CD4-positive, alpha-beta T cell (primary cell): ENCODE measurements at regions not wholly inside any gene's neighbourhood (a gene's known extent, or its start where the extent isn't known, plus 50 kb on each side); places are given as distances from the start of the nearest gene placed in this dataset.

ENCODE experiments used
- ATAC-seq: fragments of 200-7000 bp; cut with Tn5 transposase; one replicate; pipeline ENCODE4 v1.10.0; 2022; ENCODE audit warnings: mild to moderate bottlenecking; ENCODE audit not compliant: poor library complexity
- CTCF ChIA-PET: fragments of 350-600 bp; sonication (Branson Sonifier 250); formaldehyde crosslinking; loops from one replicate; lab custom pipeline; 2021; ENCODE audit warnings: antibody characterized with exemption, inconsistent platforms; lab: Charles Lee
- POLR2A ChIA-PET: fragments of 350-600 bp; sonication (Branson Sonifier 250); formaldehyde crosslinking; loops from one replicate; lab custom pipeline; 2021; ENCODE audit warnings: antibody characterized with exemption, inconsistent platforms; lab: Charles Lee
- DNase-seq, 14 experiments: peaks; one replicate each; pipeline ENCODE4 v3.0.0-alpha.2; 2013 to 2020; ENCODE audit warnings: mixed read lengths in 2 of 14
- H3K27ac ChIP-seq, 2 donors: one replicate each; pipeline versions ENCODE4 v1.5.1 to v1.7.0; 2013; ENCODE audit warnings: low read length in 2 of 2, low read depth in 1 of 2, mild to moderate bottlenecking in 1 of 2
- H3K27me3 ChIP-seq, 2 experiments: 1 replicate in 1 of 2; 2 replicates in 1 of 2; pipeline versions ENCODE4 v1.6.1 to v1.7.0; 2013; ENCODE audit warnings: low read length in 2 of 2, control low read depth in 1 of 2, mild to moderate bottlenecking in 1 of 2, moderate library complexity in 1 of 2; ENCODE audit not compliant: insufficient read depth in 2 of 2, control insufficient read depth in 1 of 2
- H3K36me3 ChIP-seq: one replicate; pipeline ENCODE4 v1.6.1; 2013; ENCODE audit warnings: low read length, control low read depth; ENCODE audit not compliant: insufficient read depth
- H3K4me1 ChIP-seq: one replicate; pipeline ENCODE4 v1.6.1; 2013; ENCODE audit warnings: low read length, control low read depth; ENCODE audit not compliant: insufficient read depth
- H3K4me3 ChIP-seq: one replicate; pipeline ENCODE4 v1.5.1; 2013; ENCODE audit warnings: mild to moderate bottlenecking, low read length, moderate library complexity
- H3K9me3 ChIP-seq, 2 experiments: 1 replicate in 1 of 2; 2 replicates in 1 of 2; pipeline versions ENCODE4 v1.6.1 to v1.7.0; 2013; ENCODE audit warnings: low read length in 2 of 2, mild to moderate bottlenecking in 2 of 2, control low read depth in 1 of 2, moderate library complexity in 1 of 2; ENCODE audit not compliant: control insufficient read depth in 1 of 2, insufficient read depth in 1 of 2
- H3K27ac Mint-ChIP-seq: one replicate; pipeline ENCODE4 v1.8.0; 2020; ENCODE audit warnings: mixed read lengths
- H3K27me3 Mint-ChIP-seq: one replicate; pipeline ENCODE4 v1.8.0; 2021; ENCODE audit warnings: mixed read lengths
- H3K36me3 Mint-ChIP-seq: one replicate; pipeline ENCODE4 v1.8.0; 2021; ENCODE audit warnings: low read depth, mixed read lengths
- H3K4me1 Mint-ChIP-seq: one replicate; pipeline ENCODE4 v1.8.0; 2021; ENCODE audit warnings: low read depth, mixed read lengths
- H3K4me3 Mint-ChIP-seq: one replicate; pipeline ENCODE4 v1.8.0; 2020; ENCODE audit warnings: mild to moderate bottlenecking, mixed read lengths
- H3K9me3 Mint-ChIP-seq: one replicate; pipeline ENCODE4 v1.8.0; 2020; ENCODE audit warnings: mixed read lengths
- CTCF ChIP-seq: fragments of 200-600 bp; IDR thresholded peaks from one replicate; pipeline ENCODE4 v1.8.0; 2022; ENCODE audit warnings: antibody characterized with exemption, mild to moderate bottlenecking
- intact Hi-C, 2 experiments: fragments of 100-400 bp; cut with DNase I in 1 of 2; cut with micrococcal nuclease in 1 of 2; formaldehyde crosslinking; loops; one replicate each; pipeline versions ENCODE4 v1.15.1 to v1.9.0; 2023 to 2025; cut with DNase I, micrococcal nuclease

- POLR2A ChIA-PET: no interaction called here
- no peaks in the 10 kb centered on the region for H3K36me3 Mint-ChIP-seq
- no peak for TF ChIP-seq CTCF
- CTCF ChIA-PET: no interaction called here
- Histone ChIP-seq H3K36me3 (no peaks in the 10 kb centered on the region), H3K4me3 (no peak overlapping the region), H3K9me3 (no peaks in the 10 kb centered on the region), H3K27ac (no peak overlapping the region), H3K4me1 (no peaks in the 10 kb centered on the region), H3K27me3 (no peaks in the 10 kb centered on the region)
- intact Hi-C loops: no loop called here
- no peak overlapping the region for H3K4me3 Mint-ChIP-seq
- no peak overlapping the region for H3K27ac Mint-ChIP-seq
- no peaks in the 10 kb centered on the region for H3K4me1 Mint-ChIP-seq
- no peak for ATAC-seq
- no peaks in the 10 kb centered on the region for H3K9me3 Mint-ChIP-seq
- H3K27me3 Mint-ChIP-seq: peaks cover 10% of the 10 kb centered on the region
- DNase-seq: no peak
Observed at GRCh38 chr4:176383273-176384077, 63.7 kb downstream of the SPCS3 start.

DNA sequence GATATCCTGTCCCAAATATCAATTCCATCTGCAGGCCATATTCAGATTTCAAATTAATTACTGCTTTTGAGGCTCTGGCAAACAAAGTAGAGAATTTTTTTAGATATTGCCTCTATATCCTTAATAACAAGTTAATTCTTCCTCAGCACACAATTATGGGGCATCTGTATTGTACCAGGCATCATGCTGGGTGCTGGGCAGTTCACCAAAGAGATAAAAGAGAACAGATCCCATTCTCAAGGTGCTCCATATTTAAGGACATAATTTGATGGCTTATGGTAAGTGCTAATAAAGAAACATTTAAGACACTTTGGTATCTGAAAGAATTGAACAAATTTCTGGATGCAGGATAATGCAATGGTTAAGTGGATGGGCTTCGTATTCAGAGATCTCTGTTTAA is 65.8 kb downstream of the SPCS3 start:
- intact Hi-C loops: no loop called here
- H3K4me1 Mint-ChIP-seq: no peaks in the 10 kb centered on the region
- ATAC-seq (no peak), DNase-seq (no peak)
- no peaks in the 10 kb centered on the region for H3K36me3 Mint-ChIP-seq
- no peak overlapping the region for H3K4me3 Mint-ChIP-seq
- POLR2A ChIA-PET: no interaction called here
- H3K4me1 ChIP-seq: no peaks in the 10 kb centered on the region
- no peak overlapping the region for H3K27ac Mint-ChIP-seq
- CTCF ChIA-PET: no interaction called here
- H3K36me3 ChIP-seq: no peaks in the 10 kb centered on the region
- H3K4me3 ChIP-seq: no peak overlapping the region
- H3K9me3 Mint-ChIP-seq: no peaks in the 10 kb centered on the region
- H3K27me3 Mint-ChIP-seq: peaks cover 10% of the 10 kb centered on the region
- TF ChIP-seq CTCF: no peak
- no peaks in the 10 kb centered on the region for H3K9me3 ChIP-seq
- no peaks in the 10 kb centered on the region for H3K27me3 ChIP-seq
- no peak overlapping the region for H3K27ac ChIP-seq

GRCh38 chr4:176387571-176387970 is 67.8 kb downstream of the SPCS3 start:
- ChIA-PET CTCF (no interaction called here), POLR2A (no interaction called here)
- no peak overlapping the region for H3K4me3 ChIP-seq
- Mint-ChIP-seq H3K4me3 (no peak overlapping the region), H3K4me1 (no peaks in the 10 kb centered on the region), H3K9me3 (no peaks in the 10 kb centered on the region), H3K27me3 (peaks cover 10% of the 10 kb centered on the region), H3K36me3 (no peaks in the 10 kb centered on the region), H3K27ac (no peak overlapping the region)
- no peaks in the 10 kb centered on the region for H3K36me3 ChIP-seq
- H3K27ac ChIP-seq: no peak overlapping the region
- TF ChIP-seq CTCF: no peak
- H3K9me3 ChIP-seq: no peaks in the 10 kb centered on the region
- no peaks in the 10 kb centered on the region for H3K27me3 ChIP-seq
- DNase-seq (no peak), ATAC-seq (no peak)
- H3K4me1 ChIP-seq: no peaks in the 10 kb centered on the region
- intact Hi-C loops: no loop called here
